Activated CD4-positive, alpha-beta T cell treated with anti-CD3 and anti-CD28 coated beads, Interleukin-2, Interleukin-6, amounts not matched to agents 100 ng/mL and 50 ng/mL, durations not matched to agents 16 hours and 8 hours (primary cell): ENCODE measurements at regions not wholly inside any gene's neighbourhood (a gene's known extent, or its start where the extent isn't known, plus 50 kb on each side); places are given as distances from the start of the nearest gene placed in this dataset.
A peak's percentile ranks its signal among the peaks of the same experiment; 100 is the strongest.

Source experiments
- DNase-seq: peaks from one replicate; pipeline ENCODE4 v3.0.0-alpha.2; 2020

- DNase-seq, result no peak
These were observed 263.0 kb upstream of the NRIP1 start for GRCh38 chr21:15327637-15328265.

GRCh38 chr21:15329191-15329590, 264.4 kb upstream of the NRIP1 start:
- no peak for DNase-seq

- DNase-seq, result no peak
These were observed 266.1 kb upstream of the NRIP1 start for GRCh38 chr21:15330872-15331271.

- peak; percentile 3 for DNase-seq
These were observed 267.8 kb upstream of the NRIP1 start for GRCh38 chr21:15332572-15332971.

GRCh38 chr21:15333136-15333710, 268.4 kb upstream of the NRIP1 start:
- DNase-seq, result no peak

- DNase-seq, result no peak
These were observed 269.2 kb upstream of the NRIP1 start for GRCh38 chr21:15333951-15334350.

GRCh38 chr21:15343066-15343465, 278.3 kb upstream of the NRIP1 start:
- DNase-seq, result no peak

GRCh38 chr21:15352009-15352408, 287.2 kb upstream of the NRIP1 start:
- DNase-seq, result no peak

- no peak for DNase-seq
These were observed 288.7 kb upstream of the NRIP1 start for GRCh38 chr21:15353546-15353945.

- no peak for DNase-seq
These were observed 289.7 kb upstream of the NRIP1 start for GRCh38 chr21:15354516-15354915.

- DNase-seq, result no peak
These were observed 290.3 kb upstream of the NRIP1 start for GRCh38 chr21:15355066-15355465.

GRCh38 chr21:15359251-15359650, 294.5 kb upstream of the NRIP1 start:
- no peak for DNase-seq

GRCh38 chr21:15362458-15362857, 297.7 kb upstream of the NRIP1 start:
- DNase-seq, result no peak

- DNase-seq, result no peak
These were observed 299.1 kb upstream of the NRIP1 start for GRCh38 chr21:15363921-15364320.

GRCh38 chr21:15365751-15366392, 301.1 kb upstream of the NRIP1 start:
- DNase-seq, result no peak

- no peak for DNase-seq
These were observed 301.8 kb upstream of the NRIP1 start for GRCh38 chr21:15366555-15366954.

- no peak for DNase-seq
These were observed 302.3 kb upstream of the NRIP1 start for GRCh38 chr21:15367061-15367626.

GRCh38 chr21:15370462-15370975, 305.7 kb upstream of the NRIP1 start:
- DNase-seq, result no peak

- no peak for DNase-seq
These were observed 309.1 kb upstream of the NRIP1 start for GRCh38 chr21:15373941-15374340.

GRCh38 chr21:15379776-15380175, 315.0 kb upstream of the NRIP1 start:
- DNase-seq, result no peak

GRCh38 chr21:15383588-15383987, 318.8 kb upstream of the NRIP1 start:
- no peak for DNase-seq

- no peak for DNase-seq
These were observed 325.2 kb upstream of the NRIP1 start for GRCh38 chr21:15390049-15390448.

GRCh38 chr21:15397258-15397657, 332.5 kb upstream of the NRIP1 start:
- no peak for DNase-seq

GRCh38 chr21:15400905-15401304, 328.9 kb upstream of the USP25 start:
- DNase-seq, result no peak
